ENCODE measurements at regions not wholly inside any gene's neighbourhood (a gene's known extent, or its start where the extent isn't known, plus 50 kb on each side); places are given as distances from the start of the nearest gene placed in this dataset.

GRCh38 chr5:109950634-109951033, 260.9 kb downstream of the MAN2A1 start:
- H3K27ac ChIP-seq, result no peak overlapping the region
- no peaks in the 10 kb centered on the region for H3K27me3 ChIP-seq
- H3K9me3 ChIP-seq, result no peaks in the 10 kb centered on the region
- intact Hi-C loops (cut with DNase I; ENCODE audit: low total_unique reads), result no loop called here
- H3K36me3 ChIP-seq, result no peaks in the 10 kb centered on the region
- no peak overlapping the region for H3K4me3 ChIP-seq
- no peaks in the 10 kb centered on the region for H3K4me1 ChIP-seq
- TF ChIP-seq POLR2A (IDR thresholded peaks at IDR 0.05) (no peak), CTCF (IDR thresholded peaks at IDR 0.05) (no peak)
- DNase-seq, result no peak

- no peaks in the 10 kb centered on the region for H3K36me3 ChIP-seq
- H3K27me3 ChIP-seq, result no peaks in the 10 kb centered on the region
- no peak overlapping the region for H3K27ac ChIP-seq
- intact Hi-C loops (cut with DNase I; ENCODE audit: low total_unique reads), result no loop called here
- no peak for DNase-seq
- TF ChIP-seq POLR2A (IDR thresholded peaks at IDR 0.05) (no peak), CTCF (IDR thresholded peaks at IDR 0.05) (no peak)
- no peaks in the 10 kb centered on the region for H3K9me3 ChIP-seq
- H3K4me3 ChIP-seq, result no peak overlapping the region
- H3K4me1 ChIP-seq, result no peaks in the 10 kb centered on the region
Measured at GRCh38 chr5:109951348-109951747, 261.6 kb downstream of the MAN2A1 start.

- no peaks in the 10 kb centered on the region for H3K4me1 ChIP-seq
- no peaks in the 10 kb centered on the region for H3K27me3 ChIP-seq
- DNase-seq, result no peak
- intact Hi-C loops (cut with DNase I; ENCODE audit: low total_unique reads), result no loop called here
- H3K27ac ChIP-seq, result no peak overlapping the region
- H3K9me3 ChIP-seq, result no peaks in the 10 kb centered on the region
- TF ChIP-seq CTCF (IDR thresholded peaks at IDR 0.05) (no peak), POLR2A (IDR thresholded peaks at IDR 0.05) (no peak)
- H3K4me3 ChIP-seq, result no peak overlapping the region
- no peaks in the 10 kb centered on the region for H3K36me3 ChIP-seq
Measured at GRCh38 chr5:109951758-109952157, 262.0 kb downstream of the MAN2A1 start.

GRCh38 chr5:109953761-109954160, 264.0 kb downstream of the MAN2A1 start:
- no peak overlapping the region for H3K4me3 ChIP-seq
- no peak for TF ChIP-seq CTCF (IDR thresholded peaks at IDR 0.05)
- no peak for TF ChIP-seq POLR2A (IDR thresholded peaks at IDR 0.05)
- H3K27ac ChIP-seq, result no peak overlapping the region
- DNase-seq, result no peak
- no peaks in the 10 kb centered on the region for H3K4me1 ChIP-seq
- no peaks in the 10 kb centered on the region for H3K27me3 ChIP-seq
- H3K9me3 ChIP-seq, result no peaks in the 10 kb centered on the region
- no peaks in the 10 kb centered on the region for H3K36me3 ChIP-seq
- intact Hi-C loops (cut with DNase I; ENCODE audit: low total_unique reads), result no loop called here

- no peaks in the 10 kb centered on the region for H3K36me3 ChIP-seq
- intact Hi-C loops (cut with DNase I; ENCODE audit: low total_unique reads), result no loop called here
- H3K9me3 ChIP-seq, result no peaks in the 10 kb centered on the region
- no peaks in the 10 kb centered on the region for H3K4me1 ChIP-seq
- no peak overlapping the region for H3K4me3 ChIP-seq
- DNase-seq, result no peak
- no peaks in the 10 kb centered on the region for H3K27me3 ChIP-seq
- H3K27ac ChIP-seq, result no peak overlapping the region
- TF ChIP-seq CTCF (IDR thresholded peaks at IDR 0.05) (no peak), POLR2A (IDR thresholded peaks at IDR 0.05) (no peak)
Measured at GRCh38 chr5:109956884-109957283, 267.2 kb downstream of the MAN2A1 start.

Data from uterus (tissue), 3 donors.